ENCODE measurements at regions not wholly inside any gene's neighbourhood (a gene's known extent, or its start where the extent isn't known, plus 50 kb on each side); places are given as distances from the start of the nearest gene placed in this dataset.

DNA sequence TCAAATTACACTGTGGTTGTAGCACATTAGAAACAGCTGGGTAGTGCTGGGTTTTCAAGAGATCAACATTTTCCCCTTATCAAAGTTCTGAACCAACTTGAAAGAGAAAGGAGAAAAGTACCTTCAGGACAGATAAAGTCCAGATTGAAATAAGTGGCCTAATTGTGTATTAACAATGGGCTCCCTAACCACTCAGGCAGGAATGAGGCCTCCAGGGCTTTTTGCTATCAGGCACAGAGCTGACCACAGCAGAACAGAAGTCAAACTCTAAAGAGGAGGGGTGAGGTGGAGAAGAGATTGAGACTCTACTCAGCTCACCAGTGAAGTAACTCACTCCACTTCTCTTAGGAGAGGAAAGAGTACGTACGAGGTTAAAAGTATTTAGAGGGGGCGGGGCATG is 394.1 kb upstream of the PHF14 start:
- Mint-ChIP-seq H3K4me1 (peaks cover 9% of the 10 kb centered on the region), H3K4me3 (no peak overlapping the region), H3K27me3 (ENCODE audit: insufficient read depth, low read depth) (peaks cover 2% of the 10 kb centered on the region), H3K9me3 (no peaks in the 10 kb centered on the region), H3K27ac (no peak overlapping the region), H3K36me3 (no peaks in the 10 kb centered on the region)
- Histone ChIP-seq H3K9me3 (ENCODE audit: low read depth) (no peaks in the 10 kb centered on the region), H3K4me3 (no peak overlapping the region), H3K4me2 (no peak overlapping the region), H3K36me3 (no peaks in the 10 kb centered on the region), H3K9ac (no peak overlapping the region), H3K79me2 (ENCODE audit: low read depth) (no peaks in the 10 kb centered on the region), H2AFZ (replicated peaks) (peak overlapping the region; percentile 15), H3K4me1 (peaks cover 15% of the 10 kb centered on the region), H4K20me1 (ENCODE audit: low read depth) (no peaks in the 10 kb centered on the region), H3K27me3 (no peaks in the 10 kb centered on the region), H3K27ac (no peak overlapping the region), H3F3A (ENCODE audit: low read depth) (no peaks in the 10 kb centered on the region)
- peak; percentile 32 for DNase-seq (ENCODE audit: low spot score)
- no peak for TF ChIP-seq EZH2 (IDR thresholded peaks at IDR 0.05)
- TF ChIP-seq, protein P1, sequence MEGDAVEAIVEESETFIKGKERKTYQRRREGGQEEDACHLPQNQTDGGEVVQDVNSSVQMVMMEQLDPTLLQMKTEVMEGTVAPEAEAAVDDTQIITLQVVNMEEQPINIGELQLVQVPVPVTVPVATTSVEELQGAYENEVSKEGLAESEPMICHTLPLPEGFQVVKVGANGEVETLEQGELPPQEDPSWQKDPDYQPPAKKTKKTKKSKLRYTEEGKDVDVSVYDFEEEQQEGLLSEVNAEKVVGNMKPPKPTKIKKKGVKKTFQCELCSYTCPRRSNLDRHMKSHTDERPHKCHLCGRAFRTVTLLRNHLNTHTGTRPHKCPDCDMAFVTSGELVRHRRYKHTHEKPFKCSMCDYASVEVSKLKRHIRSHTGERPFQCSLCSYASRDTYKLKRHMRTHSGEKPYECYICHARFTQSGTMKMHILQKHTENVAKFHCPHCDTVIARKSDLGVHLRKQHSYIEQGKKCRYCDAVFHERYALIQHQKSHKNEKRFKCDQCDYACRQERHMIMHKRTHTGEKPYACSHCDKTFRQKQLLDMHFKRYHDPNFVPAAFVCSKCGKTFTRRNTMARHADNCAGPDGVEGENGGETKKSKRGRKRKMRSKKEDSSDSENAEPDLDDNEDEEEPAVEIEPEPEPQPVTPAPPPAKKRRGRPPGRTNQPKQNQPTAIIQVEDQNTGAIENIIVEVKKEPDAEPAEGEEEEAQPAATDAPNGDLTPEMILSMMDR (IDR thresholded peaks at IDR 0.05): no peak
- TF ChIP-seq EZH2phosphoT487 (IDR thresholded peaks at IDR 0.05): no peak

DNA sequence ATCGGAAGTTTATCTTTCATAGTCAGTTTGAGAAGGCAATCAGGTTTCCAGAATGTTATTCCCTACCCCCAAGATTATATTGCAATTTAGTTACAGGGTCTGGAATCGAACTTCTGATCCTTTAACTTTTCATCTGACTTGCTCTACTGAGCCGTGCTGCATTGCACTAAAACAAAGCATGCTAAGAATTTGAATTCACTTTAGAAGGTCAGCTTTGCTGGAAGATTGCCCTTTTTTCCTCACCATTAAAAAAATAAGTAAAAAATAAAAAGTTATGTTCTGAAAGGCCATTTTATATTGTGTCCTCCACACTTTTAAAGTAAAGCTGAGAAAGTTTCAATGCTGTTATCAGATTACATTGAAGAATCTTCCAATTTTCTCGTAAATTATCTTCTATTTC is 388.8 kb upstream of the PHF14 start:
- no peak overlapping the region for H2AFZ ChIP-seq (replicated peaks)
- no peaks in the 10 kb centered on the region for H3K9me3 Mint-ChIP-seq
- no peak overlapping the region for H3K9ac ChIP-seq
- peaks cover 2% of the 10 kb centered on the region for H3K27me3 Mint-ChIP-seq (ENCODE audit: insufficient read depth, low read depth)
- H3K4me1 ChIP-seq: peaks cover 13% of the 10 kb centered on the region
- no peak overlapping the region for H3K4me3 Mint-ChIP-seq
- no peak for TF ChIP-seq EZH2phosphoT487 (IDR thresholded peaks at IDR 0.05)
- DNase-seq (ENCODE audit: low spot score): no peak
- no peak overlapping the region for H3K4me2 ChIP-seq
- H3K9me3 ChIP-seq (ENCODE audit: low read depth): no peaks in the 10 kb centered on the region
- H3K36me3 ChIP-seq: no peaks in the 10 kb centered on the region
- no peaks in the 10 kb centered on the region for H3K27me3 ChIP-seq
- H3K79me2 ChIP-seq (ENCODE audit: low read depth): no peaks in the 10 kb centered on the region
- H3K4me1 Mint-ChIP-seq: no peaks in the 10 kb centered on the region
- no peaks in the 10 kb centered on the region for H3F3A ChIP-seq (ENCODE audit: low read depth)
- no peaks in the 10 kb centered on the region for H3K36me3 Mint-ChIP-seq
- no peaks in the 10 kb centered on the region for H4K20me1 ChIP-seq (ENCODE audit: low read depth)
- no peak overlapping the region for H3K4me3 ChIP-seq
- no peak overlapping the region for H3K27ac Mint-ChIP-seq
- no peak overlapping the region for H3K27ac ChIP-seq

DNA sequence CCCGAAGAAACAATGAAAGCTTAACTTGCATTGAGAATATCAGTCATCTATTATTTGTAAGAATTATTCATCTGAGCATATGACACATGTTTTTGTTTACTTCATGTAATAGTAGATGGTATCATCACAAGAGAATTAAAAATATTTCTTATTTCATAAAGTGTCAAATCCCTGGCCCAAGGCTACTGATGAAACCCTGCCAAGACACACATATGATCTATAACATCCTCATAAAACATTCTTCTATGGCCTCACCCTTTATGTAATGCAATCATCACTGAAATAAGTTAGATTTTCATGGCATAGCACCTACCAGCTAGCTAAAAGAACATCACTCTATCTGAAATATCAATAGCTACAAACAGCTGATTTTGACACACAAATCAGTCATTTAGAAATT is 385.6 kb upstream of the PHF14 start:
- no peak overlapping the region for H3K4me3 Mint-ChIP-seq

DNA sequence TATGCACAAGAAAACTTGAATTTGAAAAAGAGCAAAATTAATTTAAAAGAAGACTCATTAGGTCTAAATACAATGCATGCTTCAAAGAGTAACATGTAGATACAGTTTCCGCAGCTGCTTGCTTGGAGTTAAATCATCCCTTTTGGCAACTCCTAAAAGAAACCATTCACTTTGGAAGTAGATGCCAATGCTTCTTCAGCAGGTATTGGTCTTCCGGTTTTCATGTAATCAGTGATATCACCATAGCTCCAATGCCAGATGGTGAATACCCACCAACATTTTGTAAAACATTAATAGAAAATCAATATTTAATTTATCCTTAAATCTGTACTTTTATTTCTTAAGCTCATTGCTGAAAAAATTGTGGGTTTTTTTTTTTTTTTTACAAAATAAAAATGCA is 381.1 kb upstream of the PHF14 start:
- DNase-seq (ENCODE audit: low spot score): no peak
- TF ChIP-seq, protein P1 (IDR thresholded peaks at IDR 0.05): no peak
- TF ChIP-seq EZH2phosphoT487 (IDR thresholded peaks at IDR 0.05) (no peak), EZH2 (IDR thresholded peaks at IDR 0.05) (no peak)
- no peak overlapping the region for H3K9ac ChIP-seq
- Mint-ChIP-seq H3K4me3 (no peak overlapping the region), H3K36me3 (no peaks in the 10 kb centered on the region), H3K27ac (no peak overlapping the region), H3K9me3 (no peaks in the 10 kb centered on the region), H3K27me3 (ENCODE audit: insufficient read depth, low read depth) (no peaks in the 10 kb centered on the region), H3K4me1 (no peaks in the 10 kb centered on the region)
- no peaks in the 10 kb centered on the region for H4K20me1 ChIP-seq (ENCODE audit: low read depth)
- H3K27me3 ChIP-seq: no peaks in the 10 kb centered on the region
- no peaks in the 10 kb centered on the region for H3K9me3 ChIP-seq (ENCODE audit: low read depth)
- no peak overlapping the region for H3K4me3 ChIP-seq
- H3K4me1 ChIP-seq: no peaks in the 10 kb centered on the region
- H3K27ac ChIP-seq: no peak overlapping the region
- H3K4me2 ChIP-seq: no peak overlapping the region
- no peaks in the 10 kb centered on the region for H3K36me3 ChIP-seq
- no peaks in the 10 kb centered on the region for H3K79me2 ChIP-seq (ENCODE audit: low read depth)
- no peak overlapping the region for H2AFZ ChIP-seq (replicated peaks)
- H3F3A ChIP-seq (ENCODE audit: low read depth): no peaks in the 10 kb centered on the region

More for the DNA sequence above, 385.6 kb upstream of the PHF14 start:
- Histone ChIP-seq H3K79me2 (ENCODE audit: low read depth) (no peaks in the 10 kb centered on the region), H4K20me1 (ENCODE audit: low read depth) (no peaks in the 10 kb centered on the region), H3K9me3 (ENCODE audit: low read depth) (no peaks in the 10 kb centered on the region), H3K4me2 (no peak overlapping the region), H3K36me3 (no peaks in the 10 kb centered on the region), H2AFZ (replicated peaks) (no peak overlapping the region), H3F3A (ENCODE audit: low read depth) (no peaks in the 10 kb centered on the region), H3K4me3 (no peak overlapping the region), H3K27me3 (no peaks in the 10 kb centered on the region), H3K4me1 (peaks cover 7% of the 10 kb centered on the region), H3K27ac (no peak overlapping the region), H3K9ac (no peak overlapping the region)
- Mint-ChIP-seq H3K4me1 (no peaks in the 10 kb centered on the region), H3K36me3 (no peaks in the 10 kb centered on the region), H3K9me3 (no peaks in the 10 kb centered on the region), H3K27me3 (ENCODE audit: insufficient read depth, low read depth) (no peaks in the 10 kb centered on the region), H3K27ac (no peak overlapping the region)
- no peak for DNase-seq (ENCODE audit: low spot score)
- TF ChIP-seq EZH2phosphoT487 (IDR thresholded peaks at IDR 0.05) (no peak), EZH2 (IDR thresholded peaks at IDR 0.05) (no peak)
- TF ChIP-seq, protein P1 (IDR thresholded peaks at IDR 0.05): no peak
